ENCODE measurements at regions not wholly inside any gene's neighbourhood (a gene's known extent, or its start where the extent isn't known, plus 50 kb on each side); places are given as distances from the start of the nearest gene placed in this dataset.
"Not testable (repeated sequence)": the region's sequence is repeated elsewhere in the genome, so short reads cannot be mapped to it uniquely, and the experiment has no call there.

GRCh38 chr5:96171973-96172372 is 210.3 kb upstream of the ELL2 start:
- DNase-seq: not testable (repeated sequence)

GRCh38 chr5:96170481-96171125 is 209.0 kb upstream of the ELL2 start:
- not testable (repeated sequence) for DNase-seq

- DNase-seq: not testable (repeated sequence)
Measured at GRCh38 chr5:96168833-96169232, 207.2 kb upstream of the ELL2 start.

GRCh38 chr5:96159043-96159442 is 197.4 kb upstream of the ELL2 start:
- DNase-seq: no peak

GRCh38 chr5:96157841-96158291 is 196.2 kb upstream of the ELL2 start:
- no peak for DNase-seq

GRCh38 chr5:96157077-96157780 is 195.6 kb upstream of the ELL2 start:
- no peak for DNase-seq

GRCh38 chr5:96155147-96155546 is 193.5 kb upstream of the ELL2 start:
- no peak for DNase-seq

- no peak for DNase-seq
Measured at GRCh38 chr5:96151891-96152290, 190.2 kb upstream of the ELL2 start.

GRCh38 chr5:96150007-96150406 is 188.4 kb upstream of the ELL2 start:
- no peak for DNase-seq

- DNase-seq: no peak
Measured at GRCh38 chr5:96149546-96149945, 187.9 kb upstream of the ELL2 start.

- DNase-seq: no peak
Measured at GRCh38 chr5:96149021-96149420, 187.4 kb upstream of the ELL2 start.

- DNase-seq: no peak
Measured at GRCh38 chr5:96148376-96148775, 186.7 kb upstream of the ELL2 start.

GRCh38 chr5:96147866-96148265 is 186.2 kb upstream of the ELL2 start:
- no peak for DNase-seq

- DNase-seq: no peak
Measured at GRCh38 chr5:96146675-96147074, 185.0 kb upstream of the ELL2 start.

- DNase-seq: no peak
Measured at GRCh38 chr5:96144289-96144688, 182.6 kb upstream of the ELL2 start.

- DNase-seq: no peak
Measured at GRCh38 chr5:96143450-96143849, 181.8 kb upstream of the ELL2 start.

- DNase-seq: no peak
Measured at GRCh38 chr5:96142786-96143434, 181.3 kb upstream of the ELL2 start.

- DNase-seq: no peak
Measured at GRCh38 chr5:96142184-96142781, 180.6 kb upstream of the ELL2 start.

GRCh38 chr5:96141749-96142148 is 180.1 kb upstream of the ELL2 start:
- DNase-seq: no peak

- no peak for DNase-seq
Measured at GRCh38 chr5:96140496-96140895, 178.8 kb upstream of the ELL2 start.

- no peak for DNase-seq
Measured at GRCh38 chr5:96140084-96140483, 178.4 kb upstream of the ELL2 start.

GRCh38 chr5:96134886-96135285 is 173.2 kb upstream of the ELL2 start:
- no peak for DNase-seq
